SK-N-SH (cell line): ENCODE measurements at regions not wholly inside any gene's neighbourhood (a gene's known extent, or its start where the extent isn't known, plus 50 kb on each side); places are given as distances from the start of the nearest gene placed in this dataset.
A peak's percentile ranks its signal among the peaks of the same experiment; 100 is the strongest.

Experiments
- CTCF ChIP-seq: fragments of 200-600 bp; sonication (generic); IDR thresholded peaks from 2 replicates; pipeline ENCODE4 v1.6.1; 2017; ENCODE audit warnings: antibody characterized with exemption, mild to moderate bottlenecking, moderate library complexity
- IRF3 ChIP-seq: fragments of 150-350 bp; IDR thresholded peaks from 2 replicates; pipeline ENCODE4 v1.6.1; 2016; ENCODE audit warnings: mild to moderate bottlenecking, low read depth, low read length
- POLR2AphosphoS5 ChIP-seq: IDR thresholded peaks from 2 replicates; pipeline ENCODE4 v1.6.1; 2012; ENCODE audit warnings: low read depth, low read length
- TCF12 ChIP-seq: IDR thresholded peaks from 2 replicates; pipeline ENCODE4 v1.4.0; 2012
- USF1 ChIP-seq: IDR thresholded peaks from 2 replicates; pipeline ENCODE4 v1.4.0; 2012; ENCODE audit warnings: low read depth, borderline replicate concordance

DNA sequence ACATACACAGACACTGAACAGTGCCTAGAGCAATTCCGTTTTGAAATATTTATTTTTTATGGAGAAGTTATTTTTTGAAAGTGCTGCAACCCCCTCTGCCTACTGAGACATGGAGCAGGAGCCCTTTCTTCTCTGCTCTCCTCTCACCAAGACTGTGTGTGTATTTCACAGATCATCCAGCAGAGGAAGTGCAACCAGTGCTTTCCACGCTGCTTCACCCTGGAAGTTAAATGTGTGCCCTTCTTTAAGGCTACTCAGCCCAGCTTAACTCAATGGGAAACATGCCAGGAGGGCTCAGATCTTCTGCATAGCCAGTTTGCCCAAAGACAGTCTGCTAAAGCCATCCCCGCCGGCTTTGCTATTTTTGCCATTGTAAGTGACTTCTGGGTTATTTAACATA lies 606.3 kb downstream of the TLE1 start:
- TF ChIP-seq CTCF: peak; percentile 28; the same call in 1 of the 2 replicates
- no peak for TF ChIP-seq TCF12
- no peak for TF ChIP-seq USF1
- no peak for TF ChIP-seq IRF3
- no peak for TF ChIP-seq POLR2AphosphoS5
